ENCODE measurements at regions not wholly inside any gene's neighbourhood (a gene's known extent, or its start where the extent isn't known, plus 50 kb on each side); places are given as distances from the start of the nearest gene placed in this dataset.

DNA sequence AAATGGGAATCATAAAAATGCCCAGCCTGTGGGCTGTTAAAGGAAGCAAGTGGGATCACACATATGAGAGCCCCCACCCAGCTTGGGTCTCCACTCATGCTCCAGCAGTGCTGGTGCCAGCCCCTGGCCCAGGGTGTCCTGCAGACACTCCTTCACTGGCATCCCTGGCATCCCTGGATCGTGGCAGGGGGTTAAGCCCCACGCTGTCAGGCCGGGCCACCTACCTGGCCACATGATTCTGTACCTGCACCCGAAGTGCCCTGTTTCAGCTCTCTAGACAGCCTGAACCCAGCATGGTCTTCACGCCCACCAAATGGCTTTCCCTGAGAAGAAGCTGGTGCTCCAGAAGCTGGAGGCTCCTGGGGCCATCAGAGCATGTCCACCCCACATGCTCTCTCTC, 137.4 kb downstream of the INHBB start:
- TF ChIP-seq, protein P1, sequence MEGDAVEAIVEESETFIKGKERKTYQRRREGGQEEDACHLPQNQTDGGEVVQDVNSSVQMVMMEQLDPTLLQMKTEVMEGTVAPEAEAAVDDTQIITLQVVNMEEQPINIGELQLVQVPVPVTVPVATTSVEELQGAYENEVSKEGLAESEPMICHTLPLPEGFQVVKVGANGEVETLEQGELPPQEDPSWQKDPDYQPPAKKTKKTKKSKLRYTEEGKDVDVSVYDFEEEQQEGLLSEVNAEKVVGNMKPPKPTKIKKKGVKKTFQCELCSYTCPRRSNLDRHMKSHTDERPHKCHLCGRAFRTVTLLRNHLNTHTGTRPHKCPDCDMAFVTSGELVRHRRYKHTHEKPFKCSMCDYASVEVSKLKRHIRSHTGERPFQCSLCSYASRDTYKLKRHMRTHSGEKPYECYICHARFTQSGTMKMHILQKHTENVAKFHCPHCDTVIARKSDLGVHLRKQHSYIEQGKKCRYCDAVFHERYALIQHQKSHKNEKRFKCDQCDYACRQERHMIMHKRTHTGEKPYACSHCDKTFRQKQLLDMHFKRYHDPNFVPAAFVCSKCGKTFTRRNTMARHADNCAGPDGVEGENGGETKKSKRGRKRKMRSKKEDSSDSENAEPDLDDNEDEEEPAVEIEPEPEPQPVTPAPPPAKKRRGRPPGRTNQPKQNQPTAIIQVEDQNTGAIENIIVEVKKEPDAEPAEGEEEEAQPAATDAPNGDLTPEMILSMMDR (IDR thresholded peaks at IDR 0.05): no peak
- no peak for TF ChIP-seq POLR2A (IDR thresholded peaks at IDR 0.05)

All from esophagus squamous epithelium (tissue), 4 donors.